Mucosa of descending colon (tissue), 3 donors: ENCODE measurements at regions not wholly inside any gene's neighbourhood (a gene's known extent, or its start where the extent isn't known, plus 50 kb on each side); places are given as distances from the start of the nearest gene placed in this dataset.

Experiments used
- ATAC-seq: fragments of 200-7000 bp; cut with Tn5 transposase; one replicate; pipeline ENCODE4 v1.9.1; 2020; ENCODE audit warnings: mild to moderate bottlenecking, moderate library complexity
- DNase-seq, 3 donors: peaks; one replicate each; pipeline ENCODE4 v3.0.0-alpha.2; 2020
- H3K36me3 ChIP-seq: fragments of 200-600 bp; one replicate; pipeline ENCODE4 v1.8.0; 2021; ENCODE audit warnings: low read depth, mild to moderate bottlenecking
- H3K4me1 ChIP-seq: fragments of 200-600 bp; one replicate; pipeline ENCODE4 v1.8.0; 2021; ENCODE audit warnings: low read depth, mild to moderate bottlenecking
- H3K4me3 ChIP-seq: fragments of 200-600 bp; one replicate; pipeline ENCODE4 v1.8.0; 2021; ENCODE audit warnings: mild to moderate bottlenecking
- H3K9me3 ChIP-seq: fragments of 200-600 bp; one replicate; pipeline ENCODE4 v1.8.0; 2021; ENCODE audit warnings: mild to moderate bottlenecking
- intact Hi-C, 2 donors: fragments of 100-400 bp; cut with DNase I in 1 of 2; cut with micrococcal nuclease in 1 of 2; formaldehyde crosslinking; loops; one replicate each; pipeline versions ENCODE4 v1.11.0 to v1.11.1; 2022; cut with DNase I, micrococcal nuclease
- TF ChIP-seq, protein P1 (sequence below): fragments of 200-600 bp; IDR thresholded peaks from one replicate; pipeline ENCODE4 v1.8.0; 2022; ENCODE audit warnings: antibody characterized with exemption, mild to moderate bottlenecking
- donor health status: DM: no; HTN: no; CAD: no; lungs with moderate emphysema.
- donor health status: DM: no; HTN: no; CAD: no.
- donor health status: DM: no; HTN: yes; CAD: no.

DNA sequence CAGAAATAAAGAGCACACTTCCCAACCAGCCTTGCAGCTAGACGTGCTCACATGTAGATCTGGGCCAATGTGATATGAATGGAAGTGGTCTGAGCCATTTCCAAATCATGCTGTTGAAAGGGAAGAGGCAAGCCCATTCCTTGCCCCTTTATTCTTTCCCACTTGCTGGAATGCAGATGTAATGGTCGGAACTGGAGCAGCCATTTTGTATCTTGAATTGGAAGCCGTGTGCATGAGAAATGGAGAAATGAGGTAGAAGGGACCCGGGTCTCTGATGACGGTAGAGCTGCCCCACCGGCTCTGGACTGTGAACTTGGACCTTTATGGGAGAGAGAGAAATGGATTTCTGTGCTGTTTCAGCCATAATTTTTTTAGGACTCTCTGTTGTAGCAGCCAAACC, 54.8 kb upstream of the STX16 start:
- Histone ChIP-seq H3K9me3 (no peaks in the 10 kb centered on the region), H3K36me3 (no peaks in the 10 kb centered on the region), H3K4me3 (no peak overlapping the region), H3K4me1 (no peaks in the 10 kb centered on the region)
- intact Hi-C loops, result no loop called here
- DNase-seq, result no peak
- ATAC-seq, result no peak
- TF ChIP-seq, protein P1, sequence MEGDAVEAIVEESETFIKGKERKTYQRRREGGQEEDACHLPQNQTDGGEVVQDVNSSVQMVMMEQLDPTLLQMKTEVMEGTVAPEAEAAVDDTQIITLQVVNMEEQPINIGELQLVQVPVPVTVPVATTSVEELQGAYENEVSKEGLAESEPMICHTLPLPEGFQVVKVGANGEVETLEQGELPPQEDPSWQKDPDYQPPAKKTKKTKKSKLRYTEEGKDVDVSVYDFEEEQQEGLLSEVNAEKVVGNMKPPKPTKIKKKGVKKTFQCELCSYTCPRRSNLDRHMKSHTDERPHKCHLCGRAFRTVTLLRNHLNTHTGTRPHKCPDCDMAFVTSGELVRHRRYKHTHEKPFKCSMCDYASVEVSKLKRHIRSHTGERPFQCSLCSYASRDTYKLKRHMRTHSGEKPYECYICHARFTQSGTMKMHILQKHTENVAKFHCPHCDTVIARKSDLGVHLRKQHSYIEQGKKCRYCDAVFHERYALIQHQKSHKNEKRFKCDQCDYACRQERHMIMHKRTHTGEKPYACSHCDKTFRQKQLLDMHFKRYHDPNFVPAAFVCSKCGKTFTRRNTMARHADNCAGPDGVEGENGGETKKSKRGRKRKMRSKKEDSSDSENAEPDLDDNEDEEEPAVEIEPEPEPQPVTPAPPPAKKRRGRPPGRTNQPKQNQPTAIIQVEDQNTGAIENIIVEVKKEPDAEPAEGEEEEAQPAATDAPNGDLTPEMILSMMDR, result no peak

- Histone ChIP-seq H3K9me3 (no peaks in the 10 kb centered on the region), H3K36me3 (no peaks in the 10 kb centered on the region), H3K4me3 (no peak overlapping the region), H3K4me1 (no peaks in the 10 kb centered on the region)
- peak in 1 of 3 donors; percentile 26 for DNase-seq
- intact Hi-C loops, result no loop called here
- ATAC-seq, result no peak
- TF ChIP-seq, protein P1, result no peak
Measured at GRCh38 chr20:58595167-58595566, 55.9 kb upstream of the STX16 start.

DNA sequence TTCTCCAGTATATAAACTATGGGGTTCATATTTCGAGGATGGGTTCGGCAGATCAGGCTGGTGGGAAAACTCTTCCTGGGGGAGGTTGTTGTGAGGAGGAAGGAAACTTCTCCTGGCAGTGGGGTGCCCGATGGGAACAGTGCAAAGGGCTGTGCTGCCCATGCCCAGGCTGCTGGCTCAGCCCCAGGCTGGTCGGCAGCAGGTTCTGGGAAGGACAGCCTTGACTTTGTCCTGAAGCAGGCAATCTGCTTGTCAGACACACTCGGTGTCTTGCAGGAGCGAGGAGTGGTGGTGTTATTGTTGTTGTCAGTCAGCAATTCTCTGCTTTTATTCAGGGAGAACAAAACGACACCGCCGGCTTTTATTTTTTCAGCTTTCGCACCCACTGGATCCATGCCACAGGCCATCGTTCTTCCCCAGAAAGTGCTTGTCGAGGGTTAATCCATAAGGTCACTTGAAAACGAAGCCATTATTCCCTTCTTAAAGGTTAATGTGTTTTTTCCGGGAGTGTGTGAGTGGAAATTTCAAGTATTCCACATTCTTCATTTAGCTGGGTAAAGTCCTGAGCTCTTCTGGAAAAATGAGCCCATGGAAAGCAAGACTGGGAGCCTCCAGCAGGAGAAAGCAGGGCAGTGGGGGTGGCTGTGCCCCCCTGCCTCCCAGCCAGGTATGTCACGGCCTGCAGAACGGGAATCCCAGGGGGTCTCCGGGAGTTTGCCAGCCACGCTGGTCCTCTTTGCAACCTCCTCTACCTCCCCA, 57.0 kb upstream of the STX16 start:
- TF ChIP-seq, protein P1, result no peak
- no peaks in the 10 kb centered on the region for H3K4me1 ChIP-seq
- no peak for ATAC-seq
- intact Hi-C loops, result no loop called here
- H3K4me3 ChIP-seq, result no peak overlapping the region
- no peaks in the 10 kb centered on the region for H3K9me3 ChIP-seq
- DNase-seq, result no peak
- H3K36me3 ChIP-seq, result no peaks in the 10 kb centered on the region

DNA sequence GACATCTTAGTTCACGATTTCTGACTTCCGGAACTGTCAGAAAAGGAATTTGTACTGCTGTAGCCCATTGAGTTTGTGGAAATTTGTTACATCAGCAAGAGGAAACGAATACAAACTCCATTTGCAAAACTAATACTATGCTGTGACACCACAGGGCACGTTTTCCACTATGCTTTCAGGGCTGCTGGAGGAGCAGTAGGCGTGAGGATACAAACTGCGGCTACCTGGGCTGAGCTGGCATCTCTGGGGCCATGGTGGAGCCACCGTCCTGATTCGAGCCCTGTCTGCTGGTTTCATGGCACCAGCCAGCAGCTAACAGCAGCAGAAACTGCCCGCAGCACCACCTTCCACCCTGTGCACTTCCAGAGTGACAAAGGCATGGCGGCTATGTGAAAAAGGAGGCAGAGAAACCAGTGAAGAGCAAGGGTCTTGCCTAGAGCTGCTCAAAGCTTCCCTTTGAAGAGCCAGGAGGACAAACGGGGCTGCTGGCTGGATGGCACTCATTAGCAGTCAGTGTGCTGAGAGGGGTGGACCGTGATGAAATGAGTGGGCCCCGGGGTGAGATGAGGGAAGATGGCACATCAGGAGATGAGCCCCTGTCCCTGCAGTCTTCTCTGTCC, 58.9 kb upstream of the STX16 start:
- TF ChIP-seq, protein P1, result no peak
- Histone ChIP-seq H3K9me3 (no peaks in the 10 kb centered on the region), H3K4me3 (no peak overlapping the region), H3K36me3 (no peaks in the 10 kb centered on the region), H3K4me1 (no peaks in the 10 kb centered on the region)
- DNase-seq (no peak), ATAC-seq (no peak)
- intact Hi-C loops, result no loop called here

DNA sequence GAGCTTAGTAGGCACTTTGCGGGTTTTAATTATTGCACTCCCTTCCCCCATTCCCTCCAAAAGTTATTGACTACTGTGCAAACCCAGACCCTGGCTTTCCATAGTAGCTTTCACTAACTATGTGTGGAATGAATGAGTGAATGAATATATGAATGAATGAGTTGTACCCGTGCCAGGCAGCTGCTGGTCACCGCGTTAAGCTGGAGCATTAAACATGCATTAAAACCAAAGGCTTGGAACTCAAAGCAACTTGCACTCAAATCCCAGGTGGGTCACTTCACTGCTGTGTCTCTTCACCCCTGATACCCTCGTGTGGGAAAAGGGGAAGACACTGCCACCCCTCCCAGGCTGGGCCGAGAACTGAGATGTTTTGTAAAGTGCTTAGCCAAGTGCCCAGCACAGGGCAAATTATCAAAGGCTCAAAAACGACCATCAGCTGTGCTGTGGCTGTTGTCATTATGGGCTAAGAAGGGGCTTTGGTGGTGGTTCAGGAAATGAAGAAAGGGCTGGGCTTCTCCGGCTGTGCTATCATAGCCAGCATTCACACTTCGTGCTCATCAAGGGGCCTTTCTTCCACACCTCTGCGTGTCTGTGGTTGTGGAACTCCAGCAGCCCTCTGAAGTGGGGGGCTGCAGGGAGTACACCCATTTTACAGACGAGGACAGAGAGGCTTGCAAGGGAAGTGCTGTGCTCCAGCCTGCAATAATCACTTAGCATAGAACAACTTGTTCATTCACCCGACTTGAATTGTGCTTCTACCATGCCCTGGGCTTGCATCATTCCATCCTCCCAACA, 60.2 kb upstream of the STX16 start:
- H3K36me3 ChIP-seq, result no peaks in the 10 kb centered on the region
- ATAC-seq (no peak), DNase-seq (no peak)
- H3K4me1 ChIP-seq, result no peaks in the 10 kb centered on the region
- H3K4me3 ChIP-seq, result no peak overlapping the region
- intact Hi-C loops, result no loop called here
- no peaks in the 10 kb centered on the region for H3K9me3 ChIP-seq
- TF ChIP-seq, protein P1, result no peak
